Activated CD4-positive, alpha-beta T cell treated with anti-CD3 and anti-CD28 coated beads, Interleukin-2, Interleukin-6, amounts not matched to agents 100 ng/mL and 50 ng/mL, durations not matched to agents 16 hours and 8 hours (primary cell): ENCODE measurements at regions not wholly inside any gene's neighbourhood (a gene's known extent, or its start where the extent isn't known, plus 50 kb on each side); places are given as distances from the start of the nearest gene placed in this dataset.

Experiments used
- DNase-seq: peaks from one replicate; pipeline ENCODE4 v3.0.0-alpha.2; 2020

DNA sequence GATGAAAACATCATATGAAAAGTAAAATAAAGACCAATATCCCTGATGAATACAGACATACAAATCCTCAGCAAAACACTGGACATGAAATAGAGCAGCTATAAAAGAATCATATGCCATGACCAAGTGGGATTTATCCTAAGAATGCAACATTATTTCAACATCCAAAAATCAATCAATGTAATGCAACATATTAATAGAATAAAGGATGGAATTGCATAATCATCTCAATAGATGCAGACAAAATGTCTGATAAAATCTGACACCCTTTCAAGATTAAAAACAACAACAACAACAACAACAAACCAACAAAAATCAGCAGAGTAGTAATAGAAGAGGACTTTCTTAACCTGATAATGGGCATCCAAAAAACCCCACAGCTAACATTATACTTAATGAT lies 63.8 kb upstream of the IL1R1 start:
- DNase-seq, result no peak

DNA sequence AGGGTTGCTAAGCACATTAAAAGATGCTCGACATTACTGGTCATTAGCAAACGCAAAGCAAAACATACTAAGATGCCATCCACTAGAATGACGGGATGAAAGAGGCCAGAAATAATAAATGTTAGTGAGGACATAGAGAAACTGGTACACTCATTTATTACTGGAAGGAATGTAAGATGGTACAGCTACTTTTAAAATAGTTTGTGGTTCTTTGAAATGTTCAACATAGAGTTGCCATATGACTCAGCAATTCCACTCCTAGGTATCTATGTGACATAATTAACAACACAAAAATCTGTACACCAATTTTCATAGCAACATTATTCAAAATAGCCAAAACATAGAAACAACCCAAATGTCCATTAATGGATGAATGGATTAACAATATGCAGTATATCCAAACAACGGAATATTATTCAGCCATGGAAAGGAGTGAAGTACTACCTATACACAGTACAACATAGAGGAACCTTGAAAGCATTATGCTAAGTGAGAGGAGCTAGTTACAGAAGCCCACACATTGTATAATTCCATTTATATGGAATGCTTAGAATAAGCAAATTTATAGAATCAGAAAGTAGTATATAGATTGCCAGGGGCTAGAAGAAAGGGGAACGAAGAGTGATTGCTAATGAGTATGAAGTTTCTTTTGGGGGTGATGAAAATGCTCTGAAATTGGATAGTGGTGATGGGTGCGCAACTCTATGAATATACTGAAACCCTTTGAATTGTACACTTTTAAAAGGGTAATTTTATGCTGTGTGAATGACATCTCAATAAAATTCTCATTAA lies 61.9 kb upstream of the IL1R1 start:
- DNase-seq, result peak; percentile 79

DNA sequence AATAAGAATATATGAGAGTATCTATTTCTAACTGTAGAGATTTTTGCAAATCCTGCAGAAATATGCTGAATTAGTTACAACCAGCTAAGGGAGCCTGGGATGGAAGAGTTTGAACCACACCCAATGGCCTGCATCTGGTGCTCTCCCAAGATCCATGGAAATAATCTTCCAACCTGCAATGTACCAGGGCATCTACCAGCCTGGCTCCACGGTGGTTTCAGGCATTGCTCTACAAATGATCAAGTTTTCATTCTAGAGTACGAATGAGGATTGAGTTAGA lies 61.4 kb upstream of the IL1R1 start:
- no peak for DNase-seq

DNA sequence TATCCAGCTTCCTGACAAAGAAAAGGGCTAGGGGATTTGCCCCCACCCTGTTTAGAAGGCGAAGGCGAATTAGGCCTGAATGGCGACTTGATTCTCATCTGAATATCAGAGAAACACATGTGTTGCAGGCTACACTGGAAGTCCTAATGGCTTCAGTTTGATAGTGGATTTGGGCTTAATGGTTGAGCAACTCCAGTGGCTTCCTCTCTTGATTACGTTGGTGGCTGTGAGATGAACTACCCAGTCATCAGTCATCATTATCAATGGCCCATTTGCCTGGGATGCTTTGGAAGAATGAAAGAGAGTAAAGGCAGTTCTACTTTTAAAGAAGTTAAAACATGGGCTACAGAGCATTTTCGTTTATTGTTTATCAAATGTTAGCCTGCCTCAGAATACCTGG lies 60.9 kb upstream of the IL1R1 start:
- DNase-seq, result no peak

DNA sequence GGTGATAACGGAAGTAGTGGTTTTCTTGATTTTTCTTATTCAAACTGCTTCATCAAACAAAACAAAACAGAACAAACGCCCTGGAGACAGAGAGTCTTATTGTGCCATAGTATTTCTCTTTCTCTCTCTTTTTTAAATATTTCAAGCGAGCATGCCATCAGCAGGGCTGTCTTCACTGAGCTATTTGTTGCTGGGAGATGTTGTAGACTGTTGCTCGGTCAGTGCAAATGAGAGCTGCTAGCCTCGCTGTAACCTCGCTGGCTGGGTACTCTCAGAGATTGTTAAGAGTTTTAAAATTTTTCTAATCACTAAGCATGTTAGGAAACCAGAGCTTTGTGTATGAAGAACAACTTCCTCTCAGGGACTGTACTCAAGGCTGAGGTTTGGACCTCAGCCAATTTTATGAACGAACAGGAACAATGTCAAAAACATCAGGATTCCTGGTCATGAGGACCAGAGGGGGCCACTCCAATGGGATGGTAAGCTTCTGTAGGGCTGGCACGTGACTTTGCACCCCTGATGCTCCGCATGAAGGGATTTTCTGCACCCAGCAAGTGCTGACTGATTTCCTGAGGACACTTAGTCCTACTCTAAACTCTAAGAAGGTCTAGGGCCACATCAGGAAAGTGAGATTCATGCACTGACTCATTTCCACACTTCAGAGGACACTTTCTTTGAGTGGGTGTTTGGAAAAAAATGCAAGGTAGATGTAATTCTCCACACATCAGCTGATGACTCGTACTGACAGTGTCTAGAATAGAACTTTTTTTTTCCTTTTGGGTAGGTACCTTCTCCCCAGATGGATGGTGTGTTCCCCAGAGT lies 59.8 kb upstream of the IL1R1 start:
- DNase-seq, result peak; percentile 91

DNA sequence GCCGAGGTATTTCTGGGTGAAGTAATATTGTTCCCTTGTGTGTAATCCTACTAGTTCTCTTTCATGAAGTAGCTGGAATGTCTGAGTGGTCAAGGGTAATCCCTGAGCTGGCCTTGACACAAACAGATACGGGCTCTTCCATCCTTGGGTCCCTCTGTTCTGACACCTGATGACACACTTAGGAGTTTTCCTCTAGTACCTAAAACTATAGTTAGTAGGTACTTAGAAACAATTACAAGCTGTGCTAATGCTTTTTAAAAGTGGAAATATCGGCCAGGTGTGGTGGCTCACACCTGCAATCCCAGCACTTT lies 59.2 kb upstream of the IL1R1 start:
- no peak for DNase-seq

DNA sequence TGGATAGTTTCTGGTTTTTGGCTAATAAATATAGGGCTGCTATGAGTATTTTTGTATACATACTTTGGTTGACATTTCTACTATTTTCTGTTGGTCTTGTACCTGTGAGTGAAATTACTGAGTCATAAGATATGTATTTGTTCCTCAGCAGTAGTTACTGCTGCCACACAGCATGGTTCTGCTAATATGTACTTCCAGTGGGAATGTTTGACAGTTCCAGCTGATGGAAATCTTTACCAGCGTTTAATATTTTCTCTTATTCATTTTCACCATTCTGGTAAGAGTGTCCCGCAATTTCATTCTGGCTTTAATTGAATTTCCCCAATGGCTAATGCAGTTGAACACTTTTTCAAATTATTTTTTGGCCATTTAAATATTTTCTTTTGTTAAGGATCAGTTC lies 57.9 kb upstream of the IL1R1 start:
- no peak for DNase-seq

DNA sequence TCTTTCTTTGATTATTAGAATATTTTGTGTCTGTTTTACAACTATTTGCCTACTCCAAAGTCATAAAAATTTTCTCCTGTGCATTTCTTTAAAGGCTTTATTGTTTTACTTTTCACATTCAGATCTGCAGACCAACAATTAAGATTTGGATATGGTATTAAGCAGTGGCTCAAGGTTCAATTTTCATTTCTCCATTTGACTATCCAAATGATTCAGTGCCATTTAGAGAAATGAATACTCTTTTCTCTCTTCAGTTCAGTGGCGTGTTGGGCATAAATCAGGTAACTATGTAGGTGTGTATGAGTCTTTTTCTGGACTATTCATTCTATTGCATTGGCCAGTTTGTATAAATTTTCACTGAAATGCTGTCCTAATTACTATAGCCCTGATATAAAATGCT lies 57.3 kb upstream of the IL1R1 start:
- DNase-seq, result no peak

DNA sequence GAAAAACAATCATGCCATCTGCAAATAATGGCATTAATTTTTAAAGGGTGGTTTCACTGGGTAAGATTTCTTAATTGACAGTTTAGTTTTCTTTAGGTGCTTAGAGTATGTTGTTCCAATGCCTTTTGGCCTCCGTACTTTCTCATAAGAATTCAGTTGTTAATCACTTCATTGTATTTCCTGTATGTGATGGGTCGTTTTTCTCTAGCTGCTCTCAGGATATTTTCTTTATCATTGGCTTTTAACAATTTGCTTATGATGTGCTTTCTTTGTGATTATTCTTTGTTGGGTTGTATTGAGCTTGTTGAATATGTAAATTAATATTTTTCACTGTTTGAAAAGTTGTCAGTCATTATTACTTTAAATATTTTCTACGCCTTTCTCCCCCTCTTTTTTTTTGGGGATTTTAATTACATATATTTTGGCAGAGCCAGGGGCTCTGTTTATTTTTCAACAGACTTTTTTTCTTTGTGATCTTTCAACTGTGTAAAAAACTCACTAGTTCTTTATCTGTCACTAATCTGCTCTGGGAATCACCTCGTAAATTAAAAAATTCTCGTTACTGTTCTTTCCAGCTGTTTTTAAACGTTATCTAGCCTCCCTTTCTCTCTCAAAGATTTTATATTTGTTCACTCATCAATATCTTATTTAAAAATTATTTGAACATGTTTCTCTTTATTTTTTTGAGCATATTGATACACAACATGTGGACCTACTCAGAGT lies 56.2 kb upstream of the IL1R1 start:
- DNase-seq, result no peak

DNA sequence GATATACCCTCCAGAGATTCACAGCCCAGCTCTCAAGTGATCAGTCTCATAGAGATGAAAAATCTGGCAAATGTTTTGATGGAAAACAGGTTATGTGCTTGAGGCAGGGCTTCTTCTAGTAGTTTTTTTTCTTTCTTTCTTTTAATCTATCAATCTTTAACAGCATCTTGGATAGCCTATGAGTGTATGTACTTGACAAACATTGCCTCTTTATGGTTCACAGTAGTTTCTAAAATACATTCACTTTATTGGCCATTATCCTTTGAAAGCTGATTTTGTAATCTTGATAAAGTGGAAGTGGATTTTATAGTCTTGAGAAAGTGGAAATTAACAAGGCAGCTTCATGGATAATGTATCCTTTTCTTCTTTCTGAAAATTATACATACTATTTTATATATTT lies 51.4 kb upstream of the IL1R1 start:
- DNase-seq, result no peak

DNA sequence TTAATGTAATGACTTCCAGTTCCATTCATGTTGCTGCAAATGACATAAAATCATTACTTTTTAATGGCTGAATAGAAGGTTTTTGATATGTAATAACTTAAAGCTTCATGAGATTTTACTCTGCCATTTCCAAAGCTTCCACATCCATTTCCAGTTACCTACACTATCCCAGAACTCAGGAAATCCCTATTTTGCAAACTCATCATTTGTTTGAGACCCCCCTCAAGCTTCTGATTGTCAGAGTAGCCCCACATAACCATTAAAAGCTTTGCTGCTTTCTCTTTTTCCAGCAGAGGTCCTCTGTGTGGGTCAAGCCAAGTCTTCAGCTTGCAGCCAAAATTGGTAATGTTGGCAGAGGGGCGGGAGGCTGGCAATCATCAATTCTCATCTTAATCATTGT lies 50.6 kb upstream of the IL1R1 start:
- no peak for DNase-seq

DNA sequence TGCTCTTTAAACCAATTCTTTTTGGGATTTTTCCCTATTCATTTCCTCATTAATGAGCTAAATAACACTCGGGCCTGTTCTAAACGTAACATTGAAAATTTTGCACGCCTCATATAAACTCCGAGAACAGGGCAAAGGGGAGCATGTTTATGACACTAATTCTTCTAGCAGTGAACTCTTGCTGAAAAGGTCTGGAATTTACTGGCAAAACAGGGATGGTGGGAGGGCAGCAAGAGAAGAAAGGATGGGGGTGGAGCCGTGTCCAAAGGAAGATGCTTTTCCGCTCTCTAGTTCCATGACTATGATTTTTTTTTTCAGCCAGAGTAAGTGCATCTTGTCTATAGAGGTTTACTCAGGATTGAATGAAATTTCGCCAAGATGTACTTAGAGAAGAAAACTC lies 50.0 kb upstream of the IL1R1 start:
- DNase-seq, result no peak
